ENCODE measurements at regions not wholly inside any gene's neighbourhood (a gene's known extent, or its start where the extent isn't known, plus 50 kb on each side); places are given as distances from the start of the nearest gene placed in this dataset.

GRCh38 chr3:170745211-170745718 lies 124.7 kb downstream of the RPL22L1 start:
- Histone ChIP-seq H3K4me3 (ENCODE audit: low read length) (no peak overlapping the region), H3K27me3 (replicated peaks; ENCODE audit: insufficient read depth, low read length) (no peaks in the 10 kb centered on the region), H3K4me1 (ENCODE audit: low read length) (no peaks in the 10 kb centered on the region), H2AFZ (ENCODE audit: low read length) (no peak overlapping the region), H3K27ac (ENCODE audit: low read length) (no peak overlapping the region), H3F3A (ENCODE audit: insufficient read depth, low read length) (no peaks in the 10 kb centered on the region), H3K79me2 (ENCODE audit: low read length) (no peaks in the 10 kb centered on the region), H3K9ac (ENCODE audit: low read length) (no peak overlapping the region), H3K4me2 (ENCODE audit: low read depth, low read length) (no peak overlapping the region), H3K36me3 (replicated peaks; ENCODE audit: insufficient read depth, low read length) (no peaks in the 10 kb centered on the region), H3K9me2 (replicated peaks; ENCODE audit: insufficient read depth, low read length) (no peaks in the 10 kb centered on the region), H4K20me1 (ENCODE audit: insufficient read depth, low read length) (no peaks in the 10 kb centered on the region), H3K9me3 (replicated peaks; ENCODE audit: insufficient read depth, low read length) (no peaks in the 10 kb centered on the region)
- TF ChIP-seq, protein P1, sequence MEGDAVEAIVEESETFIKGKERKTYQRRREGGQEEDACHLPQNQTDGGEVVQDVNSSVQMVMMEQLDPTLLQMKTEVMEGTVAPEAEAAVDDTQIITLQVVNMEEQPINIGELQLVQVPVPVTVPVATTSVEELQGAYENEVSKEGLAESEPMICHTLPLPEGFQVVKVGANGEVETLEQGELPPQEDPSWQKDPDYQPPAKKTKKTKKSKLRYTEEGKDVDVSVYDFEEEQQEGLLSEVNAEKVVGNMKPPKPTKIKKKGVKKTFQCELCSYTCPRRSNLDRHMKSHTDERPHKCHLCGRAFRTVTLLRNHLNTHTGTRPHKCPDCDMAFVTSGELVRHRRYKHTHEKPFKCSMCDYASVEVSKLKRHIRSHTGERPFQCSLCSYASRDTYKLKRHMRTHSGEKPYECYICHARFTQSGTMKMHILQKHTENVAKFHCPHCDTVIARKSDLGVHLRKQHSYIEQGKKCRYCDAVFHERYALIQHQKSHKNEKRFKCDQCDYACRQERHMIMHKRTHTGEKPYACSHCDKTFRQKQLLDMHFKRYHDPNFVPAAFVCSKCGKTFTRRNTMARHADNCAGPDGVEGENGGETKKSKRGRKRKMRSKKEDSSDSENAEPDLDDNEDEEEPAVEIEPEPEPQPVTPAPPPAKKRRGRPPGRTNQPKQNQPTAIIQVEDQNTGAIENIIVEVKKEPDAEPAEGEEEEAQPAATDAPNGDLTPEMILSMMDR (IDR thresholded peaks at IDR 0.05; ENCODE audit: low read length), result no peak
- TF ChIP-seq EZH2phosphoT487 (IDR thresholded peaks at IDR 0.05; ENCODE audit: low read length) (no peak), EZH2 (optimal IDR thresholded peaks at IDR 0.05; ENCODE audit: low read depth, low read length) (no peak)
- no peak for DNase-seq

DNA sequence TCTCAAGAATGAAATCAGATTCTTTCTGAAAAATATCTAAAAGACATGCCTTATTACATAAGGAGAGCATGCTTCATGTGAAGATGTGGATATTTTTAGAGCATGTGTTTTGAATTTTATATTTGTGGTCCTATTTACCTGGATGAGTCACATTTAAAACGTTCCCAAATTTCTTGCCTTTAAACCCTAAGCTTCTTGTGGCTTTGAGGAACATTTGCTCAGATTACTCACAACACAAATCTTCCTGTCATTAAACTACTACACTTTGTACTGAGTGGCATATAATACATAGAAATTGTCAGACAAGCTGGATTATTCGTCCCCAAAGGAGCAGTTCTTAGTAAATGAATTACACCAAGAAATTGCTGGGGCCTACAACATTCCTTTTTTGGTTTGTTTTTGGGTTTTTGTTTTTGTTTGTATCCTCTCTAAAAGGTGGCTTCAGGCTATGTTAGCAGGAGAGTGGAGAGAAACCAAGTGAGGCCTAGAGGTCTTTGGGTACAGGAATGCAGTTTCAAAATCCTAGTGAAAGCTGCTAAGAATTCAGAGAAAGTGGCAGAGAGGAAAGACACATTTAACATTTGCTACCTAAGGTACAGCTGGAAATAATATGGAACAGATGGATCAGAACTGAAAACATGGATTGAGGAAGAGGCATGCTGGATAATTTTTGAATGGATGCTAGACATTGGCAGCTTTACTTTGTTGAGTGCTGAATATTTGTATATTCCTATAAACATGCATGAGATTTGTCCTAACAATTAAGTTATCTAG lies 128.1 kb downstream of the RPL22L1 start:
- no peaks in the 10 kb centered on the region for H3K9me3 ChIP-seq (replicated peaks; ENCODE audit: insufficient read depth, low read length)
- no peaks in the 10 kb centered on the region for H3K27me3 ChIP-seq (replicated peaks; ENCODE audit: insufficient read depth, low read length)
- no peak overlapping the region for H3K4me3 ChIP-seq (ENCODE audit: low read length)
- H3K9me2 ChIP-seq (replicated peaks; ENCODE audit: insufficient read depth, low read length), result no peaks in the 10 kb centered on the region
- H3K9ac ChIP-seq (ENCODE audit: low read length), result no peak overlapping the region
- H3F3A ChIP-seq (ENCODE audit: insufficient read depth, low read length), result no peaks in the 10 kb centered on the region
- H3K27ac ChIP-seq (ENCODE audit: low read length), result no peak overlapping the region
- TF ChIP-seq EZH2phosphoT487 (IDR thresholded peaks at IDR 0.05; ENCODE audit: low read length) (no peak), EZH2 (optimal IDR thresholded peaks at IDR 0.05; ENCODE audit: low read depth, low read length) (no peak)
- TF ChIP-seq, protein P1 (IDR thresholded peaks at IDR 0.05; ENCODE audit: low read length), result no peak
- no peaks in the 10 kb centered on the region for H3K4me1 ChIP-seq (ENCODE audit: low read length)
- H2AFZ ChIP-seq (ENCODE audit: low read length), result no peak overlapping the region
- H3K4me2 ChIP-seq (ENCODE audit: low read depth, low read length), result no peak overlapping the region
- H3K36me3 ChIP-seq (replicated peaks; ENCODE audit: insufficient read depth, low read length), result no peaks in the 10 kb centered on the region
- no peak for DNase-seq
- no peaks in the 10 kb centered on the region for H4K20me1 ChIP-seq (ENCODE audit: insufficient read depth, low read length)
- no peaks in the 10 kb centered on the region for H3K79me2 ChIP-seq (ENCODE audit: low read length)

DNA sequence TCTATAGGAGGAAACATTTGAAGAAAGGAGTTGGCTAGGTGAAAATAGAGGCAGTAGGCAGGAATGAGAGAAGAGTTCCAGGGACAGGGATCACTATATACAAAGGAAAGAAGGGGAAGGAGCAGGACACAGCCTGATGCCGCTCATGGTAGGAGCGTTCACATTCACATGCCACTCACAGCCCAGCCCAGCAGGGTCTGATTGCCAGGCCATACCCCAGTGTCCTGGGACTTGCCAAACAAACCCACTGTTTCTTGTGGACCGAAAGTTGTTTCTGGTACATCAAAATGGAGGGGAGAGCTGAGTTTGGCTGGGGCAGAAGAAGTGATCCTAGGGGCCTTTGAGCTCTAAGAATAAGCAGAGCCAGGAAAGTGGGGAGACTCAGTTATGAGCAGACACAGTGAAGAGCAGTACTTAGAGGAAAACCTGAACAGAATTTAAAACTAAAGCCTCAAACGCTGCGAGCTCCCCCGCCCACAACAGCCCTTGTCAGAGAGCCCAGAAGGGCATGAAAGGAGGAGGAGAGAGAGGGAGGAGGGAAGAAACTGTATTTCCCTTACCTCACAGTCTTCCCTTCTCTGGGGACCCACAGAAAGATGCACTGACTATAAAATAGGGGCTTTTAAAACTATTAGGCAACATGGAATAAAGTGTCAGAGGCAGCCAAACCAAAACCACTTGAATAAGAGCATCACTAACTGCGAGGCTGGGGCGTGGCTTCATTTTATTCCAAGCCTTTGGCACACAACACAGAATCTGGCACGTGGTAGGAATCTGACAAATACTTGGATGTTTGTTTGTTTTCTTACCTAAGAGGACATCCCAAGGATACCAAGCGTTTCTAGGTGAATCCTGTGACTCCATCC lies 129.0 kb downstream of the RPL22L1 start:
- no peaks in the 10 kb centered on the region for H3K9me2 ChIP-seq (replicated peaks; ENCODE audit: insufficient read depth, low read length)
- TF ChIP-seq EZH2phosphoT487 (IDR thresholded peaks at IDR 0.05; ENCODE audit: low read length) (no peak), EZH2 (optimal IDR thresholded peaks at IDR 0.05; ENCODE audit: low read depth, low read length) (no peak)
- TF ChIP-seq, protein P1 (IDR thresholded peaks at IDR 0.05; ENCODE audit: low read length), result no peak
- no peak overlapping the region for H3K4me2 ChIP-seq (ENCODE audit: low read depth, low read length)
- no peak overlapping the region for H3K27ac ChIP-seq (ENCODE audit: low read length)
- no peaks in the 10 kb centered on the region for H3K79me2 ChIP-seq (ENCODE audit: low read length)
- no peak overlapping the region for H2AFZ ChIP-seq (ENCODE audit: low read length)
- no peak overlapping the region for H3K4me3 ChIP-seq (ENCODE audit: low read length)
- H3K27me3 ChIP-seq (replicated peaks; ENCODE audit: insufficient read depth, low read length), result no peaks in the 10 kb centered on the region
- H4K20me1 ChIP-seq (ENCODE audit: insufficient read depth, low read length), result no peaks in the 10 kb centered on the region
- H3K36me3 ChIP-seq (replicated peaks; ENCODE audit: insufficient read depth, low read length), result no peaks in the 10 kb centered on the region
- DNase-seq, result no peak
- H3K9ac ChIP-seq (ENCODE audit: low read length), result no peak overlapping the region
- no peaks in the 10 kb centered on the region for H3K9me3 ChIP-seq (replicated peaks; ENCODE audit: insufficient read depth, low read length)
- H3K4me1 ChIP-seq (ENCODE audit: low read length), result no peaks in the 10 kb centered on the region
- no peaks in the 10 kb centered on the region for H3F3A ChIP-seq (ENCODE audit: insufficient read depth, low read length)

Measured in MM.1S (cell line).